ENCODE measurements at regions not wholly inside any gene's neighbourhood (a gene's known extent, or its start where the extent isn't known, plus 50 kb on each side); places are given as distances from the start of the nearest gene placed in this dataset.

GRCh38 chr3:153629148-153629547, 467.1 kb downstream of the RAP2B start:
- Histone ChIP-seq H3K27ac (ENCODE audit: low read depth in 1 of 2, low read length in 2 of 2) (no peak overlapping the region), H3K9me3 (replicated peaks in 1 of 2; ENCODE audit: control insufficient read depth in 1 of 2, insufficient read depth in 1 of 2, low read length in 2 of 2) (no peaks in the 10 kb centered on the region), H3K36me3 (replicated peaks in 1 of 2; ENCODE audit: control insufficient read depth in 1 of 2, insufficient read depth in 2 of 2, low read length in 2 of 2) (no peaks in the 10 kb centered on the region), H3K4me2 (replicated peaks; ENCODE audit: extremely low read depth, low read length, poor library complexity, severe bottlenecking) (no peak overlapping the region), H3K4me3 (replicated peaks in 1 of 3; ENCODE audit: low read depth in 2 of 3, low read length in 3 of 3) (no peak overlapping the region), H3K79me2 (ENCODE audit: insufficient read depth, low read length) (no peaks in the 10 kb centered on the region), H2AFZ (ENCODE audit: insufficient read depth, low read depth, low read length, poor library complexity, severe bottlenecking) (no peak overlapping the region), H4K20me1 (ENCODE audit: insufficient read depth, low read length) (no peaks in the 10 kb centered on the region), H3K27me3 (ENCODE audit: control insufficient read depth in 2 of 2, insufficient read depth in 2 of 2, low read length in 2 of 2) (no peaks in the 10 kb centered on the region), H3K9ac (ENCODE audit: insufficient read depth, low read length, poor library complexity, severe bottlenecking) (no peak overlapping the region), H3K4me1 (ENCODE audit: control insufficient read depth in 1 of 2, insufficient read depth in 2 of 2, low read length in 2 of 2) (peaks cover 16 to 21% of the 10 kb centered on the region in 2 donors)
- Mint-ChIP-seq H3K36me3 (no peaks in the 10 kb centered on the region), H3K4me3 (no peak overlapping the region), H3K9me3 (no peaks in the 10 kb centered on the region), H3K27me3 (ENCODE audit: low read depth in 3 of 3) (peaks cover 0 to 4% (median 0%) of the 10 kb centered on the region in 3 donors), H3K27ac (no peak overlapping the region), H3K4me1 (peaks cover 14% of the 10 kb centered on the region)
- no peak for TF ChIP-seq CTCF (IDR thresholded peaks at IDR 0.05)
- DNase-seq = no peak
- 100% methylated on average over 1 of the region's 2 CpGs for WGBS (ENCODE audit: insufficient coverage)
- intact Hi-C loops (cut with micrococcal nuclease) = no loop called here

GRCh38 chr3:153631102-153631501, 469.1 kb downstream of the RAP2B start:
- Histone ChIP-seq H3K27me3 (ENCODE audit: control insufficient read depth in 2 of 2, insufficient read depth in 2 of 2, low read length in 2 of 2) (no peaks in the 10 kb centered on the region), H3K27ac (ENCODE audit: low read depth in 1 of 2, low read length in 2 of 2) (no peak overlapping the region), H3K4me3 (replicated peaks in 1 of 3; ENCODE audit: low read depth in 2 of 3, low read length in 3 of 3) (no peak overlapping the region), H2AFZ (ENCODE audit: insufficient read depth, low read depth, low read length, poor library complexity, severe bottlenecking) (no peak overlapping the region), H3K36me3 (replicated peaks in 1 of 2; ENCODE audit: control insufficient read depth in 1 of 2, insufficient read depth in 2 of 2, low read length in 2 of 2) (no peaks in the 10 kb centered on the region), H3K4me1 (ENCODE audit: control insufficient read depth in 1 of 2, insufficient read depth in 2 of 2, low read length in 2 of 2) (peaks cover 16 to 21% of the 10 kb centered on the region in 2 donors), H4K20me1 (ENCODE audit: insufficient read depth, low read length) (no peaks in the 10 kb centered on the region), H3K9me3 (replicated peaks in 1 of 2; ENCODE audit: control insufficient read depth in 1 of 2, insufficient read depth in 1 of 2, low read length in 2 of 2) (no peaks in the 10 kb centered on the region), H3K9ac (ENCODE audit: insufficient read depth, low read length, poor library complexity, severe bottlenecking) (no peak overlapping the region), H3K79me2 (ENCODE audit: insufficient read depth, low read length) (no peaks in the 10 kb centered on the region), H3K4me2 (replicated peaks; ENCODE audit: extremely low read depth, low read length, poor library complexity, severe bottlenecking) (no peak overlapping the region)
- no peak for DNase-seq
- no peak for TF ChIP-seq CTCF (IDR thresholded peaks at IDR 0.05)
- Mint-ChIP-seq H3K36me3 (no peaks in the 10 kb centered on the region), H3K27ac (no peak overlapping the region), H3K9me3 (no peaks in the 10 kb centered on the region), H3K4me1 (peaks cover 14% of the 10 kb centered on the region), H3K4me3 (no peak overlapping the region), H3K27me3 (ENCODE audit: low read depth in 3 of 3) (peaks cover 0 to 4% (median 0%) of the 10 kb centered on the region in 3 donors)
- WGBS (ENCODE audit: insufficient coverage) = 100% methylated on average over 1 of the region's 2 CpGs
- intact Hi-C loops (cut with micrococcal nuclease) = no loop called here

Data from CD14-positive monocyte (primary cell).